Cardiac fibroblast (primary cell): ENCODE measurements at regions not wholly inside any gene's neighbourhood (a gene's known extent, or its start where the extent isn't known, plus 50 kb on each side); places are given as distances from the start of the nearest gene placed in this dataset.

ENCODE experiments used
- DNase-seq, 2 donors: peaks; one replicate each; pipeline versions ENCODE4 v3.0.0 to v3.0.0-alpha.2; 2010; ENCODE audit warnings: low read depth in 2 of 2
- H3K4me3 ChIP-seq, 2 donors: replicated peaks in 1 of 2; 1 replicate in 1 of 2; 2 replicates in 1 of 2; pipeline ENCODE4 v1.5.1; 2011; ENCODE audit warnings: low read depth in 2 of 2, low read length in 2 of 2, mild to moderate bottlenecking in 2 of 2, moderate library complexity in 1 of 2
- CTCF ChIP-seq: IDR thresholded peaks from one replicate; pipeline ENCODE4 v1.5.1; 2011; ENCODE audit warnings: low read depth, mild to moderate bottlenecking, low read length, inconsistent platforms

GRCh38 chrX:98338544-98338943 lies 1454.8 kb downstream of the RPA4 start:
- DNase-seq = no peak
- H3K4me3 ChIP-seq = no peak overlapping the region
- TF ChIP-seq CTCF = no peak

- H3K4me3 ChIP-seq = no peak overlapping the region
- DNase-seq = no peak
- TF ChIP-seq CTCF = no peak
Observed at GRCh38 chrX:98350940-98351339, 1467.2 kb downstream of the RPA4 start.

GRCh38 chrX:98357146-98357545 lies 1473.4 kb downstream of the RPA4 start:
- DNase-seq = no peak
- no peak overlapping the region for H3K4me3 ChIP-seq
- no peak for TF ChIP-seq CTCF

- no peak overlapping the region for H3K4me3 ChIP-seq
- TF ChIP-seq CTCF = no peak
- no peak for DNase-seq
Observed at GRCh38 chrX:98362630-98363029, 1478.9 kb downstream of the RPA4 start.

- no peak for DNase-seq
- no peak overlapping the region for H3K4me3 ChIP-seq
- no peak for TF ChIP-seq CTCF
Observed at GRCh38 chrX:98371994-98372393, 1488.3 kb downstream of the RPA4 start.

- H3K4me3 ChIP-seq = no peak overlapping the region
- no peak for DNase-seq
- TF ChIP-seq CTCF = no peak
Observed at GRCh38 chrX:98379134-98379533, 1495.4 kb downstream of the RPA4 start.

- H3K4me3 ChIP-seq = no peak overlapping the region
- no peak for DNase-seq
Observed at GRCh38 chrX:98380106-98380505, 1496.4 kb downstream of the RPA4 start.

More at GRCh38 chrX:98380106-98380505, 1496.4 kb downstream of the RPA4 start:
- TF ChIP-seq CTCF = no peak
